ENCODE measurements at regions not wholly inside any gene's neighbourhood (a gene's known extent, or its start where the extent isn't known, plus 50 kb on each side); places are given as distances from the start of the nearest gene placed in this dataset.
"Not testable (repeated sequence)": the region's sequence is repeated elsewhere in the genome, so short reads cannot be mapped to it uniquely, and the experiment has no call there.

DNA sequence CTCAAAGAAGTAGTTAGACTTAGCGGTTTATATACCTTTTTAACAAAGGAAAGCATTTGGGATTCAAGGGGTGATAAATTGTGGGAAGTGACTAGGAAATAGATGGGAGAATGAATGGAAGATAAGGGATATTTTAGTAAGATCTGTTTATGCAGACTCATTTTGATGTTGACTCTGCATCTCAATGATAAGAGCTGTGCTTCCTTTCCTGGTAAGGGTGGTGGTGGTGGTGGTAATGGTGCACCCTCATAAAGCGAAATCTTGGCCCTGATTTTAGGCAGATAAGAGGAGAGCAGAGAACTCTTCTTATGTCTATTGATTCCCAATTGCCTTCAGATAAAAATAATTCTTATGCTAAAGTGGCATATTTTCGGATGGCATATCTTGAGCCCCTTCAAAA, 197.1 kb downstream of the SPRY1 start:
- Histone ChIP-seq H3K4me3 (ENCODE audit: low read depth in 1 of 2, low read length in 2 of 2) (no peak overlapping the region), H3K36me3 (ENCODE audit: control insufficient read depth in 1 of 2, insufficient read depth in 2 of 2, low read length in 2 of 2) (no peaks in the 10 kb centered on the region), H3K4me1 (ENCODE audit: control insufficient read depth in 1 of 2, insufficient read depth in 2 of 2, low read length in 2 of 2) (peaks cover 2 to 4% of the 10 kb centered on the region in 2 donors), H3K9me3 (ENCODE audit: control insufficient read depth in 1 of 2, low read length in 2 of 2) (no peaks in the 10 kb centered on the region), H3K27ac (ENCODE audit: low read length) (no peak overlapping the region), H3K27me3 (ENCODE audit: low read depth, low read length) (no peaks in the 10 kb centered on the region)

DNA sequence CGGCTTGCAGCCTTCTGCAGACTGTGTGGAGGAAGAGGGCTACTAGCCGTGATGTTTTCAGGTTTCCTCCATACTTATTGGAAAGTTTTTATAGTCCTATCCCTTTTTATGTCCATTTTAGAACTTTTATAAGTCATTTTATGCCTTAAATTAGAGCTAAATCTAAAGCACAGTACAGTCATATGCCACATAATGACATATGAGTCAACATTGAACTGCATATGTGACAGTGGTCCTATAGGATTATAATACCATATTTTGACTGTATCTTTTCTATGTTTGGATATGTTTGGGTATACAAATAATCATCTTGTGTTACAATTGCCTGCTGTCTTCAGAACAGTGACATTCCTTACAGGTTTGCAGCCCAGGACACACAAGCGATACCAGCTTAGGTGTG, 200.2 kb downstream of the SPRY1 start:
- Histone ChIP-seq H3K36me3 (ENCODE audit: control insufficient read depth in 1 of 2, insufficient read depth in 2 of 2, low read length in 2 of 2) (no peaks in the 10 kb centered on the region), H3K4me3 (ENCODE audit: low read depth in 1 of 2, low read length in 2 of 2) (no peak overlapping the region), H3K9me3 (ENCODE audit: control insufficient read depth in 1 of 2, low read length in 2 of 2) (no peaks in the 10 kb centered on the region), H3K27me3 (ENCODE audit: low read depth, low read length) (no peaks in the 10 kb centered on the region), H3K27ac (ENCODE audit: low read length) (no peak overlapping the region), H3K4me1 (ENCODE audit: control insufficient read depth in 1 of 2, insufficient read depth in 2 of 2, low read length in 2 of 2) (peaks cover 14 to 20% of the 10 kb centered on the region in 2 donors)

DNA sequence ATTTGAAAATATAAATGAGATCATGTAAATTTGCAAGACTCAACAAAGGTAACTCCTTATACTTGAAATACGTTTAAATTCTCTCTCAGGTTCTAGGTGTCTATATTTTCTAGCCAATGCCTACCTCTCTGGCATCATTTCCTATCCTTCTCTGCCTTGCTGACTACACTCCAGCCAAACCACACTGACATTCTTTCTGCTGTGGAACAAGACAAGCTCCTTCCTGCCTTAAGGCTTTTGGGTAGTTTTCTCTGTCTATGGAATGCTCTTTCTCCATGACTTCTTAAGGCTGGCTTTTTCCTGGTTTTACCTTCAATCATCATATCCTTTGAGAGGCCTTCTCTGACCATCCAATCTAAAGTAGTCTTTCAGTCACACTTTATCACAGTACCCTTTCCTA, 201.0 kb downstream of the SPRY1 start:
- no peaks in the 10 kb centered on the region for H3K27me3 ChIP-seq (ENCODE audit: low read depth, low read length)
- H3K36me3 ChIP-seq (ENCODE audit: control insufficient read depth in 1 of 2, insufficient read depth in 2 of 2, low read length in 2 of 2) = no peaks in the 10 kb centered on the region
- H3K27ac ChIP-seq (ENCODE audit: low read length) = no peak overlapping the region
- peaks cover 14 to 20% of the 10 kb centered on the region in 2 donors for H3K4me1 ChIP-seq (ENCODE audit: control insufficient read depth in 1 of 2, insufficient read depth in 2 of 2, low read length in 2 of 2)
- no peak overlapping the region for H3K4me3 ChIP-seq (ENCODE audit: low read depth in 1 of 2, low read length in 2 of 2)
- no peaks in the 10 kb centered on the region for H3K9me3 ChIP-seq (ENCODE audit: control insufficient read depth in 1 of 2, low read length in 2 of 2)

DNA sequence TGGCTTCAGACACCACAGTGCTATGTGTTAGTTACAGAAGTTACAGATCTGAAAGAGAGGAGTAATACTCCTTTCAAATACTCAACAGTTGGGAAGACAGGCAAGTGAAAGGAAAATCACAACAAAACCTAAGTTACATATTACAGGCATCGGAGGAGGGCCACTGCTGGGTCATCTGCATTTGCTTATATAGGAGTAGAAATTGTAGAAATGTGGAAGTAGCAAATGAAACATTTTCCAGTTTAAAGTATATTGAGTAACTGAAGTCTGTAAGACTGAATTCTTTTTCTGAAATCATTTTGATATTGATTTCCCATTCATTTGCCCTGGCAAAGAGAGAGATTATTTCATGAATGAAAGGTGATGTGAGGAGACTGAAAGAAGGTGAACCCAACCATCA, 201.7 kb downstream of the SPRY1 start:
- Histone ChIP-seq H3K27ac (ENCODE audit: low read length) (no peak overlapping the region), H3K27me3 (ENCODE audit: low read depth, low read length) (no peaks in the 10 kb centered on the region), H3K9me3 (ENCODE audit: control insufficient read depth in 1 of 2, low read length in 2 of 2) (no peaks in the 10 kb centered on the region), H3K4me3 (ENCODE audit: low read depth in 1 of 2, low read length in 2 of 2) (no peak overlapping the region), H3K4me1 (ENCODE audit: control insufficient read depth in 1 of 2, insufficient read depth in 2 of 2, low read length in 2 of 2) (peaks cover 14 to 20% of the 10 kb centered on the region in 2 donors), H3K36me3 (ENCODE audit: control insufficient read depth in 1 of 2, insufficient read depth in 2 of 2, low read length in 2 of 2) (no peaks in the 10 kb centered on the region)

DNA sequence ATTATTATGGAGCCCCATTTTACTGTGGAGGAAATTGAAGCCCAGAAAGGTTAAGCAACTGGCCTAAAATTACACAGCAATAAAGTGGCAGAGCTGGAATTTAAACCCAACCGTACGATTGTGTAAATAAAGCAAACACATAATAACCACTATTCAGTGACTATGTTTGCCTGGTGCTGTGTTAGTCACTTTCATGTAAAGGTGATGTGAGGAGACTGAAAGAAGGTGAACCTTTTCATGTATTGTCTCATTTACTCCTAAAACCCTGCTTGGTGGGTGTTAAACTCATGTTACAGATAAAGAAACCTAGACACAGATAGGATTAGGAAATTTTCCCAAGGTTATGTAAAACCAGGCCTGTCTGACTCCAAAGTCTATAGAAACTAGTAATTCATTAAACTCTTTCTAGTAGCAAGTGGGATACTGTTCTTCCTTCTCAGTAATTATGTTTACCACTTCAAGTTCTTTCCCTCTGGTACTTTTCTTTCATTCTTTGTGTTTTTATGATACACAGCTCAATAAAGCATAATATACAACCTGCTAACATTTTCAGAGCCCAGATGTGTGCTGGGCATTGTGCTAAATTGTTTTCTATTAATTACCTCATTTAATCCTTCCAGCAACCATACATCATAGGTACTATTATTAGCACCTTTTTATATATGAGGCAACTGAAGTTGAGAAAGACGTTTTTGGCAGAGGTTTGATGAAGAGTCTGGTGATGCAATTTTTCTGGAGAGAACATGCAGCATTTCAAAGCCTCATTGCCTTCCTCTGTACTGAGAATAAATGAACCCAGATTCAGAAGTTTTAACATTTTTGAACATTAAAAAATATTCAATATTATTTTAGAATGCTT, 202.7 kb downstream of the SPRY1 start:
- peak overlapping the region; percentile 37 for H3K27ac ChIP-seq (ENCODE audit: low read length)

DNA sequence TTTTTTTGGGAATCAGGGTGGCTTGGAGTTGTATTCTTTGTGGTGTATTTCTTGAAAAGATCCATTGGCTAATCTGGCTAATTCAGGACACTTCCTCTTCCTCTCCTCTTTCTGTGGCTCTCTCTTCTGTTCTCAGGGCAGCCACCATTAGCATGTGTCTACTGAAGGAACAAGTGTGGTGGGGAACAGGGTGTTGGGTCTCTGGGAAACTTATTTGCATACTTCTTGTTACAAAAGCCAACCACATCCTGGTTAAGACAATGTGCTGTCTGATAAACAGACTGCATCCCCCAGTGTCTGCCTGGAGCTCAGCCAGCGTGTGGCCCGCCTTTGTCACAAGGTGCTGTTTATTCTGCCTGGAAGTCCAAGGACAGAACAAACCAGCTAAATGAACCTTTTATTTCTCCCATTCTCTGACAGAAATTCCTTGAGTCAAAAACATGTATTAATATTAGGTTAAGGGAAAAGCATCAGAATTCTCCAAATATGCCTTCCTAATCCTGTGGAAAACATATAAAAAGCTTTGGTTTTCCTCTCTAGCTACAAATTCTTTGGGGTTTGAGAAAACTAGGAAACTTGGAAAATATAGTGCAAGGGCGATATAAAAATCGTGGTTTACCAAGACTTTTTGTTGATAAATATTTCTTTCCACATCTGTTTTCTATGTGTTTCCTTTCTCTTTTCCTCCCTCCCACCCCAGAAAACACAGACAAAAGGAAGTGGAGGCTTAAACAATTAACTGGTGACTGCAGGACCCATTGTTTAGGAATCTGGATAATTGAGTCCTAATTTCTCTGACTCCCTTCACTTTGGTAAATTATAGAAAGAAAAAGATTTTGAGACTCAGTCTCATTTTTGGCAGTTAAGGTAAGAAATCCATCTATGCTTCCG, 203.6 kb downstream of the SPRY1 start:
- H3K27me3 ChIP-seq (ENCODE audit: low read depth, low read length) = no peaks in the 10 kb centered on the region
- H3K4me3 ChIP-seq (ENCODE audit: low read depth in 1 of 2, low read length in 2 of 2) = no peak overlapping the region
- no peaks in the 10 kb centered on the region for H3K9me3 ChIP-seq (ENCODE audit: control insufficient read depth in 1 of 2, low read length in 2 of 2)
- peak overlapping the region; percentile 37 for H3K27ac ChIP-seq (ENCODE audit: low read length)
- no peaks in the 10 kb centered on the region for H3K36me3 ChIP-seq (ENCODE audit: control insufficient read depth in 1 of 2, insufficient read depth in 2 of 2, low read length in 2 of 2)
- peaks cover 14 to 20% of the 10 kb centered on the region in 2 donors for H3K4me1 ChIP-seq (ENCODE audit: control insufficient read depth in 1 of 2, insufficient read depth in 2 of 2, low read length in 2 of 2)

More for the DNA sequence above, 202.7 kb downstream of the SPRY1 start:
- H3K4me3 ChIP-seq (ENCODE audit: low read depth in 1 of 2, low read length in 2 of 2) = no peak overlapping the region
- H3K4me1 ChIP-seq (ENCODE audit: control insufficient read depth in 1 of 2, insufficient read depth in 2 of 2, low read length in 2 of 2) = peaks cover 14 to 20% of the 10 kb centered on the region in 2 donors
- no peaks in the 10 kb centered on the region for H3K9me3 ChIP-seq (ENCODE audit: control insufficient read depth in 1 of 2, low read length in 2 of 2)
- no peaks in the 10 kb centered on the region for H3K36me3 ChIP-seq (ENCODE audit: control insufficient read depth in 1 of 2, insufficient read depth in 2 of 2, low read length in 2 of 2)
- no peaks in the 10 kb centered on the region for H3K27me3 ChIP-seq (ENCODE audit: low read depth, low read length)

DNA sequence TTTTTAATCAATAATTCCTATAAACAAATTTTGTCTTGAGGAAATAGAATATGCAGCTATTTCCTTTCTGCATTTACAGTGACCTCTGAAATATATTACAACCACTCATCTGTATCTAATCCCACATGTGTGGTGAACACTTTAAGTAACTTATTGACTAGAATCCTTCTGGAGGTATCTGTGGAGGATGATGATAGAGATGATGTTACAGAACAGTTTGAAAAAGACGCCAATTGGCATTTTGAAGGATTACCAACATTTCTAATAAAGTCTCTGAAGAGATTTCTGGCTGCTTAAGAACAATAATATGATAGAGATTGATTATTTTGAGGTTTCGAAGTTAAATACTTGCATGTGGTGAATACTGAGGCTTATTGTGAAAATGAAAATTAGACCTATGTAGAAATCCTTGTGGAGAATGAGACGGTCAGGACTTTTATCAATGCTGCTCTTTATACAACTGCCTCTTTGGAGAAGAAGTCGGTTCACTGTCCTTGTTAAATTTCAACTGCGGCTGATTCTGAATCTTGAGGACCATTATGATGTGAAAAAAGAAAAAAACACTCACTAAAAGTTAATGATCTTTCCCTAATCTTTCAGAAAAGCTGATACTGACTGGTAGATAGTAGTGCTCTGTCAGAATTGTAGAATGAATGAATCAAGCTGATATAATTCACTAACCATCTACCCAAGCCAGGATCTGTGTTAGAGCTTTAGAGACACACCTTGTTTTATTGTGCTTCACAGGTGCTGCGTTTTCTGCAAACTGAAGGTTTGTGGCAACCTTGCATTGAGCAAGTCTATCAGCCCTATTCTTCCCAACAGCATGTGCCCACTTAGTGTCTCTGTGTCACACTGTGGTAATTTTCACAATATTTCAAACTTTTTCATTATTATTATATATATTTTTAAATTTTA, 204.7 kb downstream of the SPRY1 start:
- Histone ChIP-seq H3K27ac (ENCODE audit: low read length) (no peak overlapping the region), H3K36me3 (ENCODE audit: control insufficient read depth in 1 of 2, insufficient read depth in 2 of 2, low read length in 2 of 2) (no peaks in the 10 kb centered on the region), H3K4me1 (ENCODE audit: control insufficient read depth in 1 of 2, insufficient read depth in 2 of 2, low read length in 2 of 2) (peaks cover 14 to 20% of the 10 kb centered on the region in 2 donors), H3K4me3 (ENCODE audit: low read depth in 1 of 2, low read length in 2 of 2) (no peak overlapping the region), H3K9me3 (ENCODE audit: control insufficient read depth in 1 of 2, low read length in 2 of 2) (no peaks in the 10 kb centered on the region), H3K27me3 (ENCODE audit: low read depth, low read length) (no peaks in the 10 kb centered on the region)

DNA sequence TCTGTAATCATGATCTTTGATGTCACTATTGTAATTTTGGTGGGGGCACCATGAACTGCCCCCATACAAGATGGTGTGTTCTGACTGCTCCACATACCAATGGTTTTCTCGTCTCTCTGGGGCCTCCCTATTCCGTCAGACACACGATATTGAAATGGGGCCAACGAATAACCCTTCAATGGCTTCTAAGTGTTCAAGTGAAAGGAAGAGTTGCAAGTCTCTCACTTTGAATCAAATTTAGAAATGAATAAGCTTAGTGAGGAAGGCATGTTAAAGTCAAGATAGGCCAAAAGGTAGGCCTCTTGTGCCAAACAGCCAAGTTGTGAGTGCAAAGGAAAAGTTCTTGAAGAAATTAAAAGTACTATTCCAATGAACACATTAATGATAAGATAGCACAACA, 205.4 kb downstream of the SPRY1 start:
- Histone ChIP-seq H3K4me1 (ENCODE audit: control insufficient read depth in 1 of 2, insufficient read depth in 2 of 2, low read length in 2 of 2) (peaks cover 14 to 20% of the 10 kb centered on the region in 2 donors), H3K4me3 (ENCODE audit: low read depth in 1 of 2, low read length in 2 of 2) (no peak overlapping the region), H3K9me3 (ENCODE audit: control insufficient read depth in 1 of 2, low read length in 2 of 2) (no peaks in the 10 kb centered on the region), H3K27ac (ENCODE audit: low read length) (no peak overlapping the region), H3K27me3 (ENCODE audit: low read depth, low read length) (no peaks in the 10 kb centered on the region), H3K36me3 (ENCODE audit: control insufficient read depth in 1 of 2, insufficient read depth in 2 of 2, low read length in 2 of 2) (no peaks in the 10 kb centered on the region)

DNA sequence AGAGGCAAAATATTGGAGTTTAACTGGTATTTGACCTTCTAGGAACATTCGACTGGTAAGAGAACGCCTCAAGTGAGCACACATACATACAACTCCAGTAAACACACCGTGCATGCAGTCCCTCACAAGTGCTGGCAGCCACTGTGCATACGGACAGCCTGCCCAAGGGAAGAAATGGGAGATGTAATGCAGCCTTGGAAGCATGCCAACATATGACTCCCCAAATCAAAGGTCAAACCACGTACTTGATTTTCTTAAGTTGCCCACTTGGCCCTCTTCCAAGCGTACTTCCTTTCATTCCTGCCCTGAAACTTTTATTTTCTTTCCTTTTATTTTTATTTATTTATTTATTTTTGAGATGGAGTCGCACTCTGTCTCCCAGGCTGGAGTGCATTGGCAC, 206.6 kb downstream of the SPRY1 start:
- Histone ChIP-seq H3K36me3 (ENCODE audit: control insufficient read depth in 1 of 2, insufficient read depth in 2 of 2, low read length in 2 of 2) (no peaks in the 10 kb centered on the region), H3K4me3 (ENCODE audit: low read depth in 1 of 2, low read length in 2 of 2) (no peak overlapping the region), H3K27ac (ENCODE audit: low read length) (no peak overlapping the region), H3K4me1 (ENCODE audit: control insufficient read depth in 1 of 2, insufficient read depth in 2 of 2, low read length in 2 of 2) (peaks cover 14 to 20% of the 10 kb centered on the region in 2 donors), H3K9me3 (ENCODE audit: control insufficient read depth in 1 of 2, low read length in 2 of 2) (no peaks in the 10 kb centered on the region), H3K27me3 (ENCODE audit: low read depth, low read length) (no peaks in the 10 kb centered on the region)

DNA sequence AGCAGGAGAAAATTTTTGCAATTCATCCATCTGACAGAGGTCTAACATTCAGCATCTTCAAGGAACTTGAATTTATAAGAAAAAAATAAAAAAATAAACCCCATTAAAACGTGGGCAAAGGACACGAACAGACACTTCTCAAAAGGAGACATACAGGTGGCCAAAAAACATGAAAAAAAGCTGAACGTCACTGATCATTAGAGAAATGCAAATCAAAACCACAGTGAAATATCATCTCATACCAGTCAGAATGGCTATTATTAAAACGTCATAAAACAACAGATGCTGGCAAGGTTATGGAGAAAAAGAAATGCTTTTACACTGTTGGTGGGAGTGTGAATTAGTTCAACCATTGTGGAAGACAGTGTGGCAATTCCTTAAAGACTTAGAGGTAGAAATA, 209.2 kb downstream of the SPRY1 start:
- not testable (repeated sequence) for H3K4me1 ChIP-seq (ENCODE audit: control insufficient read depth in 1 of 2, insufficient read depth in 2 of 2, low read length in 2 of 2); H3K36me3 ChIP-seq (ENCODE audit: control insufficient read depth in 1 of 2, insufficient read depth in 2 of 2, low read length in 2 of 2); H3K27me3 ChIP-seq (ENCODE audit: low read depth, low read length); H3K9me3 ChIP-seq (ENCODE audit: control insufficient read depth in 1 of 2, low read length in 2 of 2); H3K4me3 ChIP-seq (ENCODE audit: low read depth in 1 of 2, low read length in 2 of 2); H3K27ac ChIP-seq (ENCODE audit: low read length)

DNA sequence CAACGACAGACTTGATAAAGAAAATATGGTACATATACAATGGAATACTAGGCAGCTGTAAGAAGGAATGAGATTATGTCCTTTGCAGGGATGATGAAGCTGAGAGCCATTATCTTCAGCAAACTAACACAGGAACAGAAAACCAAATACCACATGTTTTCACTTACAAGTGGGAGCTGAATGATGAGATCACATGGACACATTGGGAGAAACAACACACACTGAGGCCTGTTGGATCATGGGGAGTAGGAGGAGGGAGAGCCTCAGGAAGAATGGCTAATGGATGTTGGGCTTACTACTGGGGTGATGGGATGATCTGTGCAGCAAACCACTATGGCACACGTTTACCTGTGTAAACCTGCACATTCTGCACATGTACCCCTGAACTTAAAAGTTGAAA, 209.7 kb downstream of the SPRY1 start:
- H3K27ac ChIP-seq (ENCODE audit: low read length) = no peak overlapping the region
- H3K9me3 ChIP-seq (ENCODE audit: control insufficient read depth in 1 of 2, low read length in 2 of 2) = no peaks in the 10 kb centered on the region
- no peak overlapping the region for H3K4me3 ChIP-seq (ENCODE audit: low read depth in 1 of 2, low read length in 2 of 2)
- H3K4me1 ChIP-seq (ENCODE audit: control insufficient read depth in 1 of 2, insufficient read depth in 2 of 2, low read length in 2 of 2) = no peaks in the 10 kb centered on the region
- H3K27me3 ChIP-seq (ENCODE audit: low read depth, low read length) = no peaks in the 10 kb centered on the region
- no peaks in the 10 kb centered on the region for H3K36me3 ChIP-seq (ENCODE audit: control insufficient read depth in 1 of 2, insufficient read depth in 2 of 2, low read length in 2 of 2)
